ENCODE measurements at regions not wholly inside any gene's neighbourhood (a gene's known extent, or its start where the extent isn't known, plus 50 kb on each side); places are given as distances from the start of the nearest gene placed in this dataset.

DNA sequence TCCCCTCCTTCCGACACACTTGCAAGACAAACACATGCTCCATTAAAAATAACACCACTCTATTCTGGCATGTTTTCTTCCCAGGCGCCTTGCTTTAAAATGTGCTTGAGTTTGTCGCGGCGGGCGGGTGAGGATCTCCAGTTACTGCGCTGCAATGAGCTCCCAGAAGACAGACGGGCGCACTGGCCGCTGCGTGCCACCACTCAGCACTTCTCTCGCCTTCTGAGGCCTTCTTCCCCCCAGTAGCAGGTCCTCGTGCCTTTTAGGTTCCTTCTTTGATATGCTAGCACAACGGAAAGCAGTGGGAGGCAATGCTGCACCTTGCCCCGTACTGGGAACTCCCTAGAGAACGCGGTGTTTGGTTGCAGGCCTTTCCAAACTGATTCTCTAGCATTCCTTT lies 279.5 kb upstream of the NR5A2 start:
- TF ChIP-seq POLR2AphosphoS5 (IDR thresholded peaks at IDR 0.05; ENCODE audit: low read depth, low read length) (no peak), POLR2A (IDR thresholded peaks at IDR 0.05; ENCODE audit: low read depth, low read length) (no peak), TAF1 (IDR thresholded peaks at IDR 0.05; ENCODE audit: low read depth, low read length) (no peak), PAX5 (IDR thresholded peaks at IDR 0.05; ENCODE audit: insufficient read depth, low read length, severe bottlenecking) (no peak)
